ENCODE measurements at regions not wholly inside any gene's neighbourhood (a gene's known extent, or its start where the extent isn't known, plus 50 kb on each side); places are given as distances from the start of the nearest gene placed in this dataset.

DNA sequence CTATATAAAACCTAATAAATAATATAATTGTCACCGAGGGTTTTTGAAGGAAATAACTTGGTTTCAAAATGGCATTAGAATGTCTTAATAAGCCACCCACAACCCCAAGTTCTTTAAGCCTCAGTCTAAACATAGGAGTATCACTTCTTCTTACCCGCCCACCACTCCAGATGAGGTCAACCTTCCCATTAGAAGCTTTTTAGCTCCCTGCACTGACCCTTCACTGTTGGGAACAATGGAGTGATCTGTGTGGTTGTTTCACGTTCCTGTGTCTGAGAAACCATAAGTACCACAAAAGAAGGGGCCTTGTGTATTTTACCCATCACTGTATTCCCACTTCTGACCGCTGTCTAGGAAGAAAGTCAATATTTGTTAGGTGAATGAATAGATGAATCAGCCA lies 326.3 kb upstream of the ZNF521 start:
- H2AFZ ChIP-seq (ENCODE audit: low read depth, low read length) = no peak overlapping the region
- H3K4me1 ChIP-seq (ENCODE audit: insufficient read depth, low read length) = no peaks in the 10 kb centered on the region
- H3K9me3 ChIP-seq (ENCODE audit: insufficient read depth, low read length, severe bottlenecking) = no peaks in the 10 kb centered on the region
- no peak for DNase-seq
- H3K27me3 ChIP-seq (ENCODE audit: insufficient read depth, low read length, poor library complexity) = peaks cover 6% of the 10 kb centered on the region
- H4K20me1 ChIP-seq (ENCODE audit: insufficient read depth, low read length) = no peaks in the 10 kb centered on the region
- no peak overlapping the region for H3K27ac ChIP-seq (ENCODE audit: low read length)
- H3K4me3 ChIP-seq (ENCODE audit: low read depth in 1 of 2, low read length in 2 of 2) = no peak overlapping the region
- H3K79me2 ChIP-seq (ENCODE audit: insufficient read depth, low read length) = no peaks in the 10 kb centered on the region
- no peak overlapping the region for H3K9ac ChIP-seq (ENCODE audit: low read depth, low read length)
- H3K4me2 ChIP-seq (ENCODE audit: insufficient read depth, low read length) = no peak overlapping the region
- TF ChIP-seq CTCF (IDR thresholded peaks at IDR 0.05; ENCODE audit: borderline replicate concordance, extremely low read depth, low read length, poor library complexity, severe bottlenecking) (no peak), EZH2 (IDR thresholded peaks at IDR 0.05; ENCODE audit: borderline replicate concordance, low read depth, low read length, severe bottlenecking) (no peak)
- H3K36me3 ChIP-seq (ENCODE audit: insufficient read depth, low read length) = no peaks in the 10 kb centered on the region
- ATAC-seq (ENCODE audit: insufficient read depth, low read depth) = no peak

DNA sequence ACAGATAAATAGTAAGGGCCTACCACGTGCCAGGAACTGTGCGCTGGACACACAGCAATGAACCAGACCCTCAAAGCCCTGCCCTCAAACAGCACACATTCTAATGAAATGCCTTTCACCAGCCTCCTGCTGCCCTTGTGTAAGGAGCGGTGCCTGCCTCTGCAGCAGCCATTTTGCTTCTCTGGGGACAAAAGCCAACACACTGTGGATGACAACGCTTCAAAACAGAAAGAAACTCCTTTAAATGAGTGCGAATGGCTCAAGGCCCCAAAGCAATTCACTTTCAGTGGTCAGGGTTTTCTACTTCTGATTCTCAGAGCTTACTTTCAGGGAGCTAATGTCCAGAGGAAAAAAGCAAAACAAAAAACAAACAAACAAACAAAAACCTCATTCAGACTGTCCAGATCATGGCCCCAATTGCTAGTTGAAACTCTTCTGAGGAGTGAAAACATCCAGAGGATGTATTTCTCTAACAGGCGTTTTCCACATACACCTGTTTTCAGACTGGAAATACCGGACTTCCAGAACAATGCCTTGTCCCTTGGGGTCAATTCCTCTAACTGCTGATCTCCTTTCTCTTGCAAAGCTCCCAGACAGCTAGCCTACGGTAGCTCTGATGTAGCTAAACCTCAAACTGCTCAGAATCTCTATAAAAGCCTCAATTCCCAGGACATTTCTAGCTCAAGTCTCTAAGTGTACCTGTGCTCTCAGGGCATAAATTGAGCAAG lies 323.3 kb upstream of the ZNF521 start:
- H2AFZ ChIP-seq (ENCODE audit: low read depth, low read length) = no peak overlapping the region

DNA sequence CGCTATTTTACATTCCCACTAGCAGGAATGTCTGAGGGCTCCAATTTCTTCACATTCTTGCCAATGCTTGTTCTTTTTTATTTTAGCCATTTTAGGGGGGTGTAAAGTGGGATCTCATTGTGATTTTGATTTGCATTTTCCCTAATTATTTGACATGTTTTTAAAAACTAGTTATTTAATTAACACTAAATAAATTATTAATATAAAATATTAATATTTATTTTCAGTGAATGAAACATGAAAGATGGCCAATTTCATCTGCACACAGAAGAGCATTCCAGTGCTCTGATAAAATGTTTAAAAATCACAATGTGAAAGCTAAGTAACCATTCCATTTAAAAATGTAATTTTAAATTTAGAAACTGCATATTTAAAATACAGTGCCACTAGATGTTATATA lies 322.2 kb upstream of the ZNF521 start:
- DNase-seq (no peak), ATAC-seq (ENCODE audit: insufficient read depth, low read depth) (no peak)
- Histone ChIP-seq H4K20me1 (ENCODE audit: insufficient read depth, low read length) (no peaks in the 10 kb centered on the region), H3K9me3 (ENCODE audit: insufficient read depth, low read length, severe bottlenecking) (no peaks in the 10 kb centered on the region), H3K36me3 (ENCODE audit: insufficient read depth, low read length) (no peaks in the 10 kb centered on the region), H3K4me2 (ENCODE audit: insufficient read depth, low read length) (no peak overlapping the region), H3K27me3 (ENCODE audit: insufficient read depth, low read length, poor library complexity) (peaks cover 6% of the 10 kb centered on the region), H2AFZ (ENCODE audit: low read depth, low read length) (no peak overlapping the region), H3K79me2 (ENCODE audit: insufficient read depth, low read length) (no peaks in the 10 kb centered on the region), H3K4me3 (ENCODE audit: low read depth in 1 of 2, low read length in 2 of 2) (no peak overlapping the region), H3K9ac (ENCODE audit: low read depth, low read length) (no peak overlapping the region), H3K27ac (ENCODE audit: low read length) (no peak overlapping the region), H3K4me1 (ENCODE audit: insufficient read depth, low read length) (no peaks in the 10 kb centered on the region)
- TF ChIP-seq EZH2 (IDR thresholded peaks at IDR 0.05; ENCODE audit: borderline replicate concordance, low read depth, low read length, severe bottlenecking) (no peak), CTCF (IDR thresholded peaks at IDR 0.05; ENCODE audit: borderline replicate concordance, extremely low read depth, low read length, poor library complexity, severe bottlenecking) (no peak)

More for the DNA sequence above, 323.3 kb upstream of the ZNF521 start:
- Histone ChIP-seq H3K36me3 (ENCODE audit: insufficient read depth, low read length) (no peaks in the 10 kb centered on the region), H3K27ac (ENCODE audit: low read length) (no peak overlapping the region), H3K27me3 (ENCODE audit: insufficient read depth, low read length, poor library complexity) (peaks cover 6% of the 10 kb centered on the region), H3K4me3 (ENCODE audit: low read depth in 1 of 2, low read length in 2 of 2) (no peak overlapping the region), H4K20me1 (ENCODE audit: insufficient read depth, low read length) (no peaks in the 10 kb centered on the region), H3K9ac (ENCODE audit: low read depth, low read length) (no peak overlapping the region), H3K4me1 (ENCODE audit: insufficient read depth, low read length) (no peaks in the 10 kb centered on the region), H3K79me2 (ENCODE audit: insufficient read depth, low read length) (no peaks in the 10 kb centered on the region), H3K4me2 (ENCODE audit: insufficient read depth, low read length) (no peak overlapping the region), H3K9me3 (ENCODE audit: insufficient read depth, low read length, severe bottlenecking) (no peaks in the 10 kb centered on the region)
- DNase-seq = no peak
- ATAC-seq (ENCODE audit: insufficient read depth, low read depth) = no peak
- TF ChIP-seq EZH2 (IDR thresholded peaks at IDR 0.05; ENCODE audit: borderline replicate concordance, low read depth, low read length, severe bottlenecking) = no peak
- no peak for TF ChIP-seq CTCF (IDR thresholded peaks at IDR 0.05; ENCODE audit: borderline replicate concordance, extremely low read depth, low read length, poor library complexity, severe bottlenecking)
